Pancreas (tissue), 10 donors: ENCODE measurements at regions not wholly inside any gene's neighbourhood (a gene's known extent, or its start where the extent isn't known, plus 50 kb on each side); places are given as distances from the start of the nearest gene placed in this dataset.
A peak's percentile ranks its signal among the peaks of the same experiment; 100 is the strongest.

ENCODE experiments used
- ATAC-seq, 4 donors: fragments of 200-7000 bp; cut with Tn5 transposase; one replicate each; pipeline versions ENCODE4 v1.8.0 to v1.9.1; 2020; ENCODE audit warnings: mild to moderate bottlenecking in 4 of 4, moderate library complexity in 4 of 4
- DNase-seq, 6 donors: peaks; one replicate each; pipeline ENCODE4 v3.0.0-alpha.2; 2020
- FAIRE-seq: peaks from 2 replicates; lab custom pipeline; 2012; peaks lifted over from hg19 to GRCh38; lab: Jason Lieb, UNC
- H3K27ac ChIP-seq, 4 donors: fragments of 200-600 bp; sonication (generic); 1 replicate in 3 of 4; 2 replicates in 1 of 4; pipeline versions ENCODE4 v1.5.0 to v1.8.0; 2020
- H3K27me3 ChIP-seq, 4 donors: fragments of 200-600 bp; one replicate each; pipeline ENCODE4 v1.8.0; 2021
- H3K36me3 ChIP-seq, 3 donors: fragments of 200-600 bp; sonication (generic) in 1 of 3; one replicate each; pipeline versions ENCODE4 v1.5.0 to v1.8.0; 2020 to 2021
- H3K4me1 ChIP-seq, 3 donors: fragments of 200-600 bp; one replicate each; pipeline ENCODE4 v1.8.0; 2021
- H3K4me3 ChIP-seq, 4 donors: fragments of 200-600 bp; sonication (generic) in 2 of 4; one replicate each; pipeline versions ENCODE4 v1.5.0 to v1.8.0; 2020 to 2021
- H3K9me3 ChIP-seq, 4 donors: fragments of 200-600 bp; one replicate each; pipeline ENCODE4 v1.8.0; 2021
- CTCF ChIP-seq, 4 donors: fragments of 200-600 bp; sonication (generic) in 3 of 4; IDR thresholded peaks; one replicate each; pipeline versions ENCODE4 v1.5.0 to v1.8.0; 2021; ENCODE audit warnings: antibody characterized with exemption in 4 of 4
- WGBS, 2 donors: extraction: QIAGEN DNeasy Blood & Tissue Kit; methylation state at CpG; one replicate each; pipeline ENCODE4 v1.1.7; 2013; 5-methylcytosine and 5-hydroxymethylcytosine counted together
- intact Hi-C, 3 donors: fragments of 100-400 bp; cut with DNase I; formaldehyde crosslinking; loops; one replicate each; pipeline versions ENCODE4 v1.11.1 to v1.14.2; 2022
- donor health status: healthy with polysubstance abuse.
- donor health status: DM: no; HTN: no; CAD: no; lungs with moderate emphysema.
- donor health status: DM: no; HTN: no; CAD: no.
- donor health status: control.
- donor health status: control.
- donor health status: Bipolar disorder and iron deficiency.
- donor health status: DM: yes; HTN: yes; CAD: no.
- donor health status: DM: no; HTN: no; CAD: no.
- donor health status: DM: no; HTN: no; CAD: no.
- donor health status: DM: yes; HTN: yes; CAD: no.

GRCh38 chr6:164870164-164870563 is 439.2 kb downstream of the C6orf118 start:
- intact Hi-C loops, result no loop called here
- Histone ChIP-seq H3K4me3 (no peak overlapping the region), H3K36me3 (no peaks in the 10 kb centered on the region), H3K27me3 (no peaks in the 10 kb centered on the region), H3K27ac (no peak overlapping the region), H3K9me3 (no peaks in the 10 kb centered on the region), H3K4me1 (no peaks in the 10 kb centered on the region)
- no peak for DNase-seq
- TF ChIP-seq CTCF (IDR thresholded peaks at IDR 0.05), result no peak
- 13 to 17% methylated on average over 2 of the region's 2 CpGs for WGBS, 2 donors
- no peak for FAIRE-seq
- no peak for ATAC-seq

- FAIRE-seq, result no peak
- Histone ChIP-seq H3K4me1 (no peaks in the 10 kb centered on the region), H3K36me3 (no peaks in the 10 kb centered on the region), H3K9me3 (no peaks in the 10 kb centered on the region), H3K27ac (no peak overlapping the region), H3K27me3 (no peaks in the 10 kb centered on the region), H3K4me3 (no peak overlapping the region)
- intact Hi-C loops, result no loop called here
- ATAC-seq, result peak in 2 of 4 donors; percentile 18 to 51
- DNase-seq, result no peak
- no peak for TF ChIP-seq CTCF (IDR thresholded peaks at IDR 0.05)
- 25 to 28% methylated on average over 4 of the region's 4 CpGs for WGBS, 2 donors
Measured at GRCh38 chr6:164861967-164862366, 447.4 kb downstream of the C6orf118 start.

GRCh38 chr6:164859816-164860215 is 449.6 kb downstream of the C6orf118 start:
- Histone ChIP-seq H3K4me3 (no peak overlapping the region), H3K9me3 (no peaks in the 10 kb centered on the region), H3K4me1 (no peaks in the 10 kb centered on the region), H3K27me3 (no peaks in the 10 kb centered on the region), H3K27ac (no peak overlapping the region), H3K36me3 (no peaks in the 10 kb centered on the region)
- DNase-seq (no peak), ATAC-seq (peak in 1 of 4 donors; percentile 37), FAIRE-seq (no peak)
- intact Hi-C loops, result no loop called here
- WGBS, 2 donors, result 51 to 56% methylated on average over 6 of the region's 6 CpGs
- TF ChIP-seq CTCF (IDR thresholded peaks at IDR 0.05), result no peak

- TF ChIP-seq CTCF (IDR thresholded peaks at IDR 0.05), result no peak
- no peak overlapping the region for H3K4me3 ChIP-seq
- no peaks in the 10 kb centered on the region for H3K27me3 ChIP-seq
- no peak for FAIRE-seq
- no peaks in the 10 kb centered on the region for H3K4me1 ChIP-seq
- 59 to 60% methylated on average over 8 of the region's 8 CpGs for WGBS, 2 donors
- ATAC-seq, result no peak
- H3K9me3 ChIP-seq, result no peaks in the 10 kb centered on the region
- no peak overlapping the region for H3K27ac ChIP-seq
- intact Hi-C loops, result no loop called here
- no peaks in the 10 kb centered on the region for H3K36me3 ChIP-seq
- no peak for DNase-seq
Measured at GRCh38 chr6:164856138-164856537, 453.3 kb downstream of the C6orf118 start.

- no peak for DNase-seq
- Histone ChIP-seq H3K4me1 (no peaks in the 10 kb centered on the region), H3K27ac (no peak overlapping the region), H3K36me3 (no peaks in the 10 kb centered on the region), H3K9me3 (no peaks in the 10 kb centered on the region), H3K4me3 (no peak overlapping the region), H3K27me3 (no peaks in the 10 kb centered on the region)
- intact Hi-C loops, result no loop called here
- 78 to 79% methylated on average over 1 of the region's 1 CpG for WGBS, 2 donors
- no peak for FAIRE-seq
- no peak for TF ChIP-seq CTCF (IDR thresholded peaks at IDR 0.05)
- no peak for ATAC-seq
Measured at GRCh38 chr6:164855281-164855680, 454.1 kb downstream of the C6orf118 start.
